ENCODE measurements at regions not wholly inside any gene's neighbourhood (a gene's known extent, or its start where the extent isn't known, plus 50 kb on each side); places are given as distances from the start of the nearest gene placed in this dataset.

- TF ChIP-seq SUZ12 (IDR thresholded peaks at IDR 0.05) (no peak), PKNOX1 (IDR thresholded peaks at IDR 0.05) (no peak), SP1 (IDR thresholded peaks at IDR 0.05) (no peak), BHLHE40 (IDR thresholded peaks at IDR 0.05; ENCODE audit: borderline replicate concordance) (no peak), ARNT (IDR thresholded peaks at IDR 0.05) (no peak), CTBP1 (IDR thresholded peaks at IDR 0.05; ENCODE audit: borderline replicate concordance) (no peak), LEF1 (IDR thresholded peaks at IDR 0.05; ENCODE audit: borderline replicate concordance) (no peak), FOXK2 (IDR thresholded peaks at IDR 0.05) (no peak)
Observed at GRCh38 chr20:12203981-12204380, 286.3 kb downstream of the BTBD3 start.

Measured in HEK293T (cell line).